ENCODE measurements at regions not wholly inside any gene's neighbourhood (a gene's known extent, or its start where the extent isn't known, plus 50 kb on each side); places are given as distances from the start of the nearest gene placed in this dataset.

DNA sequence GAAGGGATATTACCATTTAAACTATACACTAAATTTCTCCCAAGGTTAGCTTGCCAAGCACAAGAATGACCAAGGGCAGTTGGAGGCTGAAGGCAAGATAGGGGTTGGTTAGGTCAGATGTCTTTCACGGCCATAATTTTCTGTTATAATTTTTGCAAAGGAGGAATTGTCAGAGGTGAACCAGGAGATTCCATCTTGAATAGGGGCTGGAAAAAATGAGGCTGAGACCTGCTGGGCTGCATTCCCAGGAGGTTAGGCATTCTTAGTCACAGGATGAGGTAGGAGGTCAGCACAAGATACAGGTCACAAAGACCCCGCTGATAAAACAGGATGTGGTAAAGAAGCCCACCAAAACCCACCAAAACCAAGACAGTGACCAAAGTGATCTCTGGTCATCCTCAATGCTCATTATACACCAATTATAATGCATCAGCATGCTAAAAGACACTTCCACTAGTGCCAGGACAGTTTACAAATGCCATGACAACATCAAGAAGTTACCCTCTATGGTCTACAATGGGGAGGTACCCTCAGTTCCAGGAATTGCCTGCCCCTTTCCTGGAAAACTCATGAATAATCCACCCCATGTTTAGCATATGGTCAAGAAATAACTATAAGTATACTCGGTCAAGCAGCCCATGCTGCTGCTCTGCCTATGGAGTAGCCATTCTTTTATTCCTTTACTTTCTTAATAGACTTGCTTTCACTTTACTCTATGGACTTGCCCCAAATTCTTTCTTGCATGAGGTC is 371.8 kb upstream of the SULF2 start:
- ATAC-seq: no peak
- TF ChIP-seq CSDC2 (CRISPR knock-in tag; IDR thresholded peaks at IDR 0.05) (no peak), TSHZ2 (CRISPR knock-in tag; IDR thresholded peaks at IDR 0.05) (no peak), TCF4 (CRISPR knock-in tag; IDR thresholded peaks at IDR 0.05; ENCODE audit: borderline replicate concordance) (no peak), ARNTL (CRISPR knock-in tag; IDR thresholded peaks at IDR 0.05; ENCODE audit: borderline replicate concordance, low read depth) (no peak), RARB (CRISPR knock-in tag; IDR thresholded peaks at IDR 0.05) (no peak), ZNF565 (CRISPR knock-in tag; conservative IDR thresholded peaks at IDR 0.05; ENCODE audit: low read depth) (no peak), ZNF8 (CRISPR knock-in tag; IDR thresholded peaks at IDR 0.05) (no peak), ZC3H10 (CRISPR knock-in tag; IDR thresholded peaks at IDR 0.05) (no peak), PPARA (CRISPR knock-in tag; IDR thresholded peaks at IDR 0.05; ENCODE audit: borderline replicate concordance) (no peak), POU6F1 (CRISPR knock-in tag; IDR thresholded peaks at IDR 0.05; ENCODE audit: borderline replicate concordance, low read depth) (no peak), BACH2 (CRISPR knock-in tag; IDR thresholded peaks at IDR 0.05; ENCODE audit: borderline replicate concordance) (no peak), ESRRG (CRISPR knock-in tag; IDR thresholded peaks at IDR 0.05) (no peak), ISL1 (CRISPR knock-in tag; IDR thresholded peaks at IDR 0.05) (no peak), ZFP30 (CRISPR knock-in tag; IDR thresholded peaks at IDR 0.05) (no peak)
- TF ChIP-seq, protein P1, sequence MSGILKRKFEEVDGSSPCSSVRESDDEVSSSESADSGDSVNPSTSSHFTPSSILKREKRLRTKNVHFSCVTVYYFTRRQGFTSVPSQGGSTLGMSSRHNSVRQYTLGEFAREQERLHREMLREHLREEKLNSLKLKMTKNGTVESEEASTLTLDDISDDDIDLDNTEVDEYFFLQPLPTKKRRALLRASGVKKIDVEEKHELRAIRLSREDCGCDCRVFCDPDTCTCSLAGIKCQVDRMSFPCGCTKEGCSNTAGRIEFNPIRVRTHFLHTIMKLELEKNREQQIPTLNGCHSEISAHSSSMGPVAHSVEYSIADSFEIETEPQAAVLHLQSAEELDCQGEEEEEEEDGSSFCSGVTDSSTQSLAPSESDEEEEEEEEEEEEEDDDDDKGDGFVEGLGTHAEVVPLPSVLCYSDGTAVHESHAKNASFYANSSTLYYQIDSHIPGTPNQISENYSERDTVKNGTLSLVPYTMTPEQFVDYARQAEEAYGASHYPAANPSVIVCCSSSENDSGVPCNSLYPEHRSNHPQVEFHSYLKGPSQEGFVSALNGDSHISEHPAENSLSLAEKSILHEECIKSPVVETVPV (CRISPR knock-in tag; IDR thresholded peaks at IDR 0.05): no peak
- TF ChIP-seq, protein P2, sequence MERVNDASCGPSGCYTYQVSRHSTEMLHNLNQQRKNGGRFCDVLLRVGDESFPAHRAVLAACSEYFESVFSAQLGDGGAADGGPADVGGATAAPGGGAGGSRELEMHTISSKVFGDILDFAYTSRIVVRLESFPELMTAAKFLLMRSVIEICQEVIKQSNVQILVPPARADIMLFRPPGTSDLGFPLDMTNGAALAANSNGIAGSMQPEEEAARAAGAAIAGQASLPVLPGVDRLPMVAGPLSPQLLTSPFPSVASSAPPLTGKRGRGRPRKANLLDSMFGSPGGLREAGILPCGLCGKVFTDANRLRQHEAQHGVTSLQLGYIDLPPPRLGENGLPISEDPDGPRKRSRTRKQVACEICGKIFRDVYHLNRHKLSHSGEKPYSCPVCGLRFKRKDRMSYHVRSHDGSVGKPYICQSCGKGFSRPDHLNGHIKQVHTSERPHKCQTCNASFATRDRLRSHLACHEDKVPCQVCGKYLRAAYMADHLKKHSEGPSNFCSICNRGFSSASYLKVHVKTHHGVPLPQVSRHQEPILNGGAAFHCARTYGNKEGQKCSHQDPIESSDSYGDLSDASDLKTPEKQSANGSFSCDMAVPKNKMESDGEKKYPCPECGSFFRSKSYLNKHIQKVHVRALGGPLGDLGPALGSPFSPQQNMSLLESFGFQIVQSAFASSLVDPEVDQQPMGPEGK (CRISPR knock-in tag; IDR thresholded peaks at IDR 0.05; ENCODE audit: borderline replicate concordance): no peak

GRCh38 chr20:48156521-48156920 is 371.2 kb upstream of the SULF2 start:
- no peak for ATAC-seq
- TF ChIP-seq POU6F1 (CRISPR knock-in tag; IDR thresholded peaks at IDR 0.05; ENCODE audit: borderline replicate concordance, low read depth): no peak
- no peak for TF ChIP-seq ESRRG (CRISPR knock-in tag; IDR thresholded peaks at IDR 0.05)
- no peak for TF ChIP-seq GLIS3 (CRISPR knock-in tag; IDR thresholded peaks at IDR 0.05)
- TF ChIP-seq ZFP30 (CRISPR knock-in tag; IDR thresholded peaks at IDR 0.05): no peak

- TF ChIP-seq, protein P1 (CRISPR knock-in tag; IDR thresholded peaks at IDR 0.05): no peak
- TF ChIP-seq BACH2 (CRISPR knock-in tag; IDR thresholded peaks at IDR 0.05; ENCODE audit: borderline replicate concordance) (no peak), ZNF565 (CRISPR knock-in tag; conservative IDR thresholded peaks at IDR 0.05; ENCODE audit: low read depth) (no peak), PPARA (CRISPR knock-in tag; IDR thresholded peaks at IDR 0.05; ENCODE audit: borderline replicate concordance) (no peak), ZFP30 (CRISPR knock-in tag; IDR thresholded peaks at IDR 0.05) (no peak), GLIS3 (CRISPR knock-in tag; IDR thresholded peaks at IDR 0.05) (no peak), TSHZ2 (CRISPR knock-in tag; IDR thresholded peaks at IDR 0.05) (no peak)
- TF ChIP-seq, protein P3, sequence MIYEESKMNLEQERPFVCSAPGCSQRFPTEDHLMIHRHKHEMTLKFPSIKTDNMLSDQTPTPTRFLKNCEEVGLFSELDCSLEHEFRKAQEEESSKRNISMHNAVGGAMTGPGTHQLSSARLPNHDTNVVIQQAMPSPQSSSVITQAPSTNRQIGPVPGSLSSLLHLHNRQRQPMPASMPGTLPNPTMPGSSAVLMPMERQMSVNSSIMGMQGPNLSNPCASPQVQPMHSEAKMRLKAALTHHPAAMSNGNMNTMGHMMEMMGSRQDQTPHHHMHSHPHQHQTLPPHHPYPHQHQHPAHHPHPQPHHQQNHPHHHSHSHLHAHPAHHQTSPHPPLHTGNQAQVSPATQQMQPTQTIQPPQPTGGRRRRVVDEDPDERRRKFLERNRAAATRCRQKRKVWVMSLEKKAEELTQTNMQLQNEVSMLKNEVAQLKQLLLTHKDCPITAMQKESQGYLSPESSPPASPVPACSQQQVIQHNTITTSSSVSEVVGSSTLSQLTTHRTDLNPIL (CRISPR knock-in tag; IDR thresholded peaks at IDR 0.05; ENCODE audit: low read depth): no peak
- no peak for ATAC-seq
Measured at GRCh38 chr20:48155268-48155667, 370.0 kb upstream of the SULF2 start.

Data from SK-N-SH treated with all-trans-retinoic acid at 6 μM for 48 hours (cell line).